HG02973 (cell line): ENCODE measurements at regions not wholly inside any gene's neighbourhood (a gene's known extent, or its start where the extent isn't known, plus 50 kb on each side); places are given as distances from the start of the nearest gene placed in this dataset.

Source experiments
- ATAC-seq: cut with Tn5 transposase; IDR thresholded peaks from one replicate; pipeline ENCODE4 v1.9.1; 2021; ENCODE audit warnings: moderate library complexity; ENCODE audit not compliant: unreplicated experiment

DNA sequence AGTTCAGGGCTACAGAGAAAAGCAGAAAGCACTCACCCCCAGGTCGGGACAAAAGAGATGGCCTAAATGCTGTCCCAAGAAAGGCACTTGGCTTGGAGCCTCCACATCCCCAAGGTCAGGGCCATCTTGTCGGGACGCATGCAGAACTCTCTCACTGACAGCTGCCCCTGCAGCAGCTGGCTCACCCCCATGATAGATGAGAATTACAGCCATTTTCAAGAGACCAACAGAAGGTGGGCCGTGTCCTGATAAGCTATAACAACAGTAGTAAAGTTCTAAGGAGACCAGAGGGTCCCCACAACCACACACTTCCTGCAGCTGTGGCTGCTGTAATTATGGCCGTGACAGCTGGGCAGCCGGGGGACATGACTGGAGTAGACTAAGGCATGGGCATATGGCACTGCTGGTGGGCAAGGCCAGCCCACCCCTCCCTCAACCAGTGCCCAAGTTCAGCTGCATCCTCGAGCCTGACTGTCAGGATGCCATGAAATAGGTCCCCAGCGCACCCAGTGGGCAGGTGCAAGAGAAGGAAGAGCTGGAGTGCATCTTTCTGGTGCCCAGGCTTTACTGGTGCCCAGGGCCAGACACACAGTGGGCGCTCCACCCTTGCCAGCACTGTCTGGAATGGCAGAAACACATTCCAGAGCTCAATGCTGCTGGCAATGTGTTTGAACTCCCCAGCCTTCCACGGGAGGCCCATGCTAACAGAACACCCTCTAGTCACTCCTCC is 436.7 kb upstream of the ZNF507 start:
- ATAC-seq = no peak

- ATAC-seq = no peak
Measured at GRCh38 chr19:31910224-31910623, 435.2 kb upstream of the ZNF507 start.

- ATAC-seq = no peak
Measured at GRCh38 chr19:31911577-31911976, 433.8 kb upstream of the ZNF507 start.

DNA sequence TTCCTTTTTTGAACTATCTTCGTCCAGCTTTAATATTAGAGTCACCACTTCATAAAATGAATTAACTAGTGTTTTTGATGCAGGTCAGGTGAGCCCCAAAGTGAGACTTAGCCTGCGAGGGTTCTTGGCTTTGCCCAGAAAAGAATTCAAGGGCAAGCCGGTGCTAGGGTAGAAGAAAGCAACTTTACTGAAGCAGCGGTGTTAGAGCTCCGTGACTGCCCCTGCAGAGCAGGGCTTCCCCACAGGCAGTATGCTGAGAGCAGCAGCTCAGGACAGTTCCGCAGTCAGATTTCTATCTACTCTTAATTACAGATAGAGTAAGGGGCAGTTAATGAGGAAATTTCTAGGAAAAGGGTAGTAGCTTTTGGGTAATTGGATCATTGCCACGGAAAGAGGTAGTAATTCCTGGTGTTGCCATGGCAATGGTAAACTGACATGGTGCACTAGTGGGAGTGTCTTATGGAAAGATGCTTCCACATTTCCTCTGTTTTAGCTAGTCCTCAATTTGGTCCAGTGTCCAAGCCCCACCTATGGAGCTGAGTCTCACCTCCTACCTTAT is 432.2 kb upstream of the ZNF507 start:
- no peak for ATAC-seq

- ATAC-seq = no peak
Measured at GRCh38 chr19:31930401-31930800, 415.0 kb upstream of the ZNF507 start.

- no peak for ATAC-seq
Measured at GRCh38 chr19:31937983-31938382, 407.4 kb upstream of the ZNF507 start.

DNA sequence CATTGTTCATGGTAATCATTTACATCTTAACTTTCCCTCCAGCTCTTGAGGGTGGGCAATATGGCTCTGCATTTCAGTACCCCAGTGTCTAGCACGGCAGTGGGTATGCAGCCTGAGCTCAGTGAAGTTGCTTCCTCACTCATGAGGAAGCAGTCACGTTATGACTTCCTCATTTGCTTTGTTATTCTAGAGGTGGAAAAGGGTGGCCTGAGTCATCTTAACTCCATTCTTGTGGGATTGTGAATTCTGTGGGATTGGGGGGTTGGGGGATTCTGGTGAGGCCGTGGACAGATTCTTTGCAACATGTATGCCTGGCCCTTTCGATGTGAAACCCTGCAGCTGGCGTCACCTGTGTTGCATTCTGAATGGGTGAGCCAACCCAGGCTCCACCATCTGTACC is 406.7 kb upstream of the ZNF507 start:
- no peak for ATAC-seq

- no peak for ATAC-seq
Measured at GRCh38 chr19:31940396-31940795, 405.0 kb upstream of the ZNF507 start.

DNA sequence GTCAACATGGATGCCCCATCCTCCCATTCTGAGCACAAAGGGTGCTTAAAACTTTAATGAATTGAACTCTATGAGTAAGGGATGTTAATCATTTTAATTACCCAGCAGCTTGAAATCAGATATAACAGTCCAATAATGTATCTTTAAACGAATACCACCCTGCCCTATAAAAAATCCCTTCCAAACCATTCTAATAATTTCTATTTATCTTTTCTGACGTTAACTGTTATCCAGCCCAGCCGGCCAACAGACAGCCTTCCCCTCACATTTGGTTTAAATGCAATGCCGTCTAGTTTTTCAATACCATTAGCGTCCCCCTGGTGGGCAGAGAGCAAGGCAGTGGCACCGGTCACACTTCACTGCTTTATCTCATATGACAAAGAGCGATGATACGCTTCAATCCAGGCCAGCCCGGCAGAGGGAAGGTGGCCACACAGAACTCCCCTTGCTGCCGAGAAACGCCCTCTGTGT is 402.2 kb upstream of the ZNF507 start:
- no peak for ATAC-seq

DNA sequence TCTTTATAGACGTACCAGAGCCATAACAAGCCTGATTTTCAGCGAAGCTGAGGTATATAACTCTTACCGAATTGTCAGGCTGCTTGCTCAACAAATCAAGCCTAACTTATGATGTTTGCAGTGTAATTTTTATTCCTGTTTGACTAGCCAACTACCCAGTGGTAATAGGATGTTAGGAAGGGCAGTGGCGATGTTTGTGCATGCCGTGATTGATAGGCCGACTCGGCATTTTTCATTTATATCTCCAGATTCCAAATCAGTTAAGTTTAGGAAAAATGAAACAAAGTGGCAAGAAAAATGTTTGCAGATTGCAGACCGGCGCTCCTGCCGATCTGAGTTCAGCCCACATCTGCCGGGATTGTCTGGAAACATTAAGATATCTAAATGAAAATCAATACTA is 401.6 kb upstream of the ZNF507 start:
- no peak for ATAC-seq

- no peak for ATAC-seq
Measured at GRCh38 chr19:31944326-31944725, 401.1 kb upstream of the ZNF507 start.

- ATAC-seq = no peak
Measured at GRCh38 chr19:31946491-31946890, 398.9 kb upstream of the ZNF507 start.

- no peak for ATAC-seq
Measured at GRCh38 chr19:31947436-31948115, 397.8 kb upstream of the ZNF507 start.

DNA sequence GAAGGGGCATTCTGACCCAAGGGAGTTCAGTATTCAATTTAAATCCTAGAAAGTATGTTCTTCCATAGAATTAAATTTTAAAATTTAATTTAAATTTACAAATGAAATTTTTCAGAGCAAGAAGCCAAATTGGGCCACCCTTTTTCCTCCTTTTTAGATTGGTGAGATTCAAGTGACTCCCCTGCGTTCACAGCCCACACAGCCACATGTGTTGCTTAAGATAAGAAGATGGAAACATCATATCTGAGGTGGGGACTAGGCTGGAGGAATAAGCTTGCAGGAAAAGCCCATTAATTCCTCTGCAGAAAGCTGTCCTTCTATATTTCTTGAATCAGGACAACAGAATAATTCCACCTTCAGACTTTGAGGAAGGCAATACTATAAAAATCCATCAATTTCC is 392.7 kb upstream of the ZNF507 start:
- no peak for ATAC-seq

DNA sequence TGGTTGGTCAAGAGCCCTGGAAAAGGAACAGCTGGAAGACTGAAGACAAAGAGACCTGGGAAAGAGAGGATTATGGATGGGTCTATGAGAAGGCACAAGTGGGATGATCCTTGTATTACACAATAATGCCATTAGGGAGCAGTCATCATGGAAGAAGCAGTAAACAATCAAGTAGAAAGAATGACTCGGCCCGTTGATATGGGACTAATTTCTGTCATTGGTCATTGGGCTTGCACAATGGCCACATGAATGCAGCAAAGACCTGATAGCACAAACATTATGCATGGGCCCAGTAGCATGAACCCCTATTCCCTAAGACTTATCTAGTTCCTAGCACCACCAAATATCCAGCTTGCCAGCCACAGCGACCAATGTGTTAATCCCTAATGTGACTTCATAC is 390.3 kb upstream of the ZNF507 start:
- no peak for ATAC-seq

GRCh38 chr19:31955884-31956283 is 389.5 kb upstream of the ZNF507 start:
- ATAC-seq = no peak

DNA sequence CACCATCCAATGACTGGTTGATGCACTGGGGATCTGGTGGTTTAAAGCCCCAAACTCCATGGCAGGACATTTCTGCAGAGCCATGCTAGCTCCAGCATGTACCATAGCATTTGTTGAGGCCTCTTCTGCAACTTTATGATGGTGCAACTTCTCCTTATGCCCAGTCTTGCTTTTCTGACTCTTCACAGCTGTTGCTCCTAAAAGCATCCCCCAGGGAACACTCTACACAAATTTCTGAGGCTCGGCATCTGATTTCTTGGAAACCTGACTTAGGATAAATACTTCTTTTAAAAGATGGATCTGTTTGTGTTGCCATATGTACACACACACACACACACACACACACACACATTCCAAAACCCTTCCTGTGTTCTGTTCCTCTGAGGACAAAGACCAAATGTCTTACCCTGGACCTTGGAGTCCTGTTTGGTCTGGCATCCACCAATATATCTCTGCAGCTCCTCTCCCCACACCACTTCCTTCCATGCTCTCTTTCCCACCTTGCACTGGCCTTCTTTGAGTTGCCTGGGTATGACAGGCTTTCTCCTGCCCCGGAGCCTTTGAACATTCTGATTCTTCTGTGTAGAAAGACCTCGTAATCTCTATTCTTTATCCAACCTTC is 388.5 kb upstream of the ZNF507 start:
- no peak for ATAC-seq

GRCh38 chr19:31957711-31958110 is 387.7 kb upstream of the ZNF507 start:
- no peak for ATAC-seq

- no peak for ATAC-seq
Measured at GRCh38 chr19:31959527-31960018, 385.8 kb upstream of the ZNF507 start.

GRCh38 chr19:31960474-31960873 is 384.9 kb upstream of the ZNF507 start:
- no peak for ATAC-seq

- no peak for ATAC-seq
Measured at GRCh38 chr19:31961191-31961590, 384.2 kb upstream of the ZNF507 start.

DNA sequence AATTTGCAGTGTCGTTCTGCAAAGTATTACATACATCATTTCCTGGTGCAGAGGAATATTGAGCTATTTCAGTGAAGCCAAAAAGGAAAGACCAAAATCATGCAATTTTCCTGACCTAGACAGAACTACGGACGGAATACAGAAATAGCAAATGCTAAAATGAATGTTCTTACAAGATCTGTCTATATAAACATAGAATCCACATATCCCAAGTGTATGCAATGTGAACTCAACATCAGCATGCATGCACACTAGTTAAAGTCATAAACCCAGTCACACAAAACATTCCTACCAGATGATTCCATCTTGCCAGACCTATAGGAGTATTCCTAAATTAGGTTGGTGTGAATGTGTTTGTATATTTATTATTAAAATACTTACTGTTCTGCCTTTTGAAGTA is 383.7 kb upstream of the ZNF507 start:
- ATAC-seq = no peak
